HepG2 (cell line): ENCODE measurements at regions not wholly inside any gene's neighbourhood (a gene's known extent, or its start where the extent isn't known, plus 50 kb on each side); places are given as distances from the start of the nearest gene placed in this dataset.

Experiments
- ATAC-seq: fragments of 200-7000 bp; cut with Tn5 transposase; 3 replicates; pipeline ENCODE4 v1.9.1; 2020; ENCODE audit warnings: mild to moderate bottlenecking, moderate library complexity
- BruUV-seq: library from RNA; stranded (reverse); fragments of 400-500 nt; replicated peaks from 2 replicates; lab custom pipeline; 2021; lab: Mats Ljungman, UMichigan
- CTCF ChIA-PET: fragments of 300-600 bp; formaldehyde crosslinking; extraction: SDS; loops from one replicate; lab custom pipeline; 2021; ENCODE audit warnings: low total read pairs, inconsistent platforms, low intra/inter-chr PET ratio; lab: Yijun Ruan, JAX
- POLR2A ChIA-PET: fragments of 350-600 bp; sonication (Branson Sonifier 250); formaldehyde crosslinking; loops from one replicate; lab custom pipeline; 2020; ENCODE audit warnings: antibody characterized with exemption, inconsistent platforms; lab: Yijun Ruan, JAX
- DNase-seq: peaks from one replicate; pipeline ENCODE4 v3.0.0-alpha.2; 2015; ENCODE audit warnings: low spot score
- FAIRE-seq: peaks from 3 replicates; lab custom pipeline; 2011; peaks lifted over from hg19 to GRCh38; lab: Jason Lieb, UNC
- H2AFZ ChIP-seq: one replicate; pipeline ENCODE4 v1.6.1; 2011; ENCODE audit warnings: low read length, inconsistent platforms
- H3K27ac ChIP-seq: fragments of 300-600 bp; 3 replicates; pipeline ENCODE4 v1.8.0; 2011; ENCODE audit warnings: mixed run types, mild to moderate bottlenecking, mixed read lengths, low read length, inconsistent platforms; ENCODE audit not compliant: insufficient read depth; ENCODE audit errors: extremely low read length
- H3K27me3 ChIP-seq, 2 experiments: fragments of 200-600 bp in 1 of 2; 2 replicates in 1 of 2; 3 replicates in 1 of 2; pipeline versions ENCODE4 v1.6.0 to v1.8.0; 2011; ENCODE audit warnings: low read length in 2 of 2, mild to moderate bottlenecking in 2 of 2, moderate library complexity in 2 of 2, inconsistent platforms in 1 of 2; ENCODE audit not compliant: insufficient read depth in 2 of 2, control insufficient read depth in 1 of 2
- H3K36me3 ChIP-seq, 2 experiments: fragments of 200-600 bp in 1 of 2; replicated peaks in 1 of 2; 2 replicates in 1 of 2; 3 replicates in 1 of 2; pipeline versions ENCODE4 v1.5.1 to v1.8.0; 2011; ENCODE audit warnings: low read length in 2 of 2, inconsistent platforms in 1 of 2; ENCODE audit not compliant: insufficient read depth in 2 of 2, control insufficient read depth in 1 of 2
- H3K4me1 ChIP-seq: 2 replicates; pipeline ENCODE4 v1.5.1; 2012; ENCODE audit warnings: low read length, inconsistent platforms; ENCODE audit not compliant: insufficient read depth
- H3K4me2 ChIP-seq: 2 replicates; pipeline ENCODE4 v1.6.0; 2011; ENCODE audit warnings: low read depth, low read length, inconsistent platforms
- H3K4me3 ChIP-seq, 3 experiments: fragments of 200-600 bp in 1 of 3; sonication (generic), shearing (Covaris generic) in 1 of 3; replicated peaks in 1 of 3; 2 replicates each; pipeline ENCODE4 v1.5.1; 2011 to 2016; ENCODE audit warnings: low read length in 3 of 3, inconsistent platforms in 2 of 3, low read depth in 2 of 3, mild to moderate bottlenecking in 2 of 3, control low read depth in 1 of 3, mixed read lengths in 1 of 3; ENCODE audit not compliant: insufficient read depth in 1 of 3
- H3K79me2 ChIP-seq: one replicate; pipeline ENCODE4 v1.6.1; 2011; ENCODE audit warnings: low read length, inconsistent platforms; ENCODE audit not compliant: insufficient read depth
- H3K9ac ChIP-seq: 2 replicates; pipeline ENCODE4 v1.6.0; 2011; ENCODE audit warnings: mild to moderate bottlenecking, low read depth, low read length, inconsistent platforms; ENCODE audit not compliant: insufficient read depth
- H3K9me3 ChIP-seq: 2 replicates; pipeline ENCODE4 v1.5.1; 2012; ENCODE audit warnings: mild to moderate bottlenecking, low read length
- H4K20me1 ChIP-seq: 2 replicates; pipeline ENCODE4 v1.6.0; 2011; ENCODE audit warnings: inconsistent platforms, mild to moderate bottlenecking, low read length, moderate library complexity; ENCODE audit not compliant: insufficient read depth
- FOXA3 ChIP-seq: IDR thresholded peaks from 2 replicates; pipeline ENCODE4 v1.6.1; 2016; ENCODE audit warnings: missing genetic modification reagents, missing compliant biosample characterization
- GZF1 ChIP-seq: sonication (generic); formaldehyde crosslinking; IDR thresholded peaks from 2 replicates; pipeline ENCODE4 v1.5.1; 2020; ENCODE audit warnings: mild to moderate bottlenecking, missing genetic modification reagents
- MAFF ChIP-seq: IDR thresholded peaks from 2 replicates; pipeline ENCODE4 v1.6.1; 2011; ENCODE audit warnings: low read depth, low read length, improper control_type of control experiment
- ONECUT2 ChIP-seq: sonication (generic); formaldehyde crosslinking; IDR thresholded peaks from 2 replicates; pipeline ENCODE4 v1.4.0; 2020; ENCODE audit warnings: missing genetic modification reagents
- PLRG1 ChIP-seq: fragments of 450-650 bp; conservative IDR thresholded peaks from 2 replicates; pipeline ENCODE4 v1.6.1; 2016
- SMAD3 ChIP-seq: sonication (generic); formaldehyde crosslinking; IDR thresholded peaks from 2 replicates; pipeline ENCODE4 v1.4.0; 2020; ENCODE audit warnings: missing genetic modification reagents
- ZNF407 ChIP-seq: sonication (generic); formaldehyde crosslinking; IDR thresholded peaks from one replicate; pipeline ENCODE4 v1.5.1; 2020; ENCODE audit warnings: mild to moderate bottlenecking, missing genetic modification reagents; ENCODE audit errors: not compliant biosample characterization
- WGBS: methylation state at CpG from one replicate; pipeline ENCODE4 v1.1.6; 2017; ENCODE audit warnings: low lambda C conversion rate; 5-methylcytosine and 5-hydroxymethylcytosine counted together
- in situ Hi-C: cut with HindIII; loops from 2 replicates; pipeline ENCODE4 v1.10.0; 2017; ENCODE audit warnings: low pct_unique_long_range_greater_than_20kb; ENCODE audit not compliant: extremely low pct_ligation_motif_present
- intact Hi-C: fragments of 100-400 bp; cut with micrococcal nuclease; formaldehyde crosslinking; loops from one replicate; pipeline ENCODE4 v1.10.0; 2022; ENCODE audit not compliant: unreplicated experiment

GRCh38 chr10:85003083-85003482, 674.7 kb downstream of the CCSER2 start (continued):
- no peak for TF ChIP-seq ZNF407 (CRISPR knock-in tag)
- TF ChIP-seq SMAD3: no peak
- TF ChIP-seq FOXA3 (CRISPR knock-in tag): no peak
- TF ChIP-seq PLRG1: no peak
- no peak for TF ChIP-seq GZF1 (CRISPR knock-in tag)

GRCh38 chr10:85008488-85009184, 680.2 kb downstream of the CCSER2 start:
- ChIA-PET POLR2A (no interaction called here), CTCF (no interaction called here)
- no peak for FAIRE-seq
- ATAC-seq: no peak
- Histone ChIP-seq H3K4me1 (no peaks in the 10 kb centered on the region), H3K36me3 (no peaks in the 10 kb centered on the region), H3K79me2 (no peaks in the 10 kb centered on the region), H3K9me3 (no peaks in the 10 kb centered on the region), H3K27ac (no peak overlapping the region), H2AFZ (no peak overlapping the region), H3K27me3 (no peaks in the 10 kb centered on the region), H4K20me1 (no peaks in the 10 kb centered on the region), H3K9ac (no peak overlapping the region), H3K4me3 (no peak overlapping the region), H3K4me2 (no peak overlapping the region)
- in situ Hi-C loops (no loop called here), intact Hi-C loops (no loop called here)
- BruUV-seq: no TSS peak
- TF ChIP-seq MAFF (peak; percentile 43; the same call in 1 of the 2 replicates), ONECUT2 (CRISPR knock-in tag) (no peak)
- no peak for DNase-seq
- WGBS: 11% methylated on average over 6 of the region's 6 CpGs
